GM13976 (cell line): ENCODE measurements at regions not wholly inside any gene's neighbourhood (a gene's known extent, or its start where the extent isn't known, plus 50 kb on each side); places are given as distances from the start of the nearest gene placed in this dataset.
A peak's percentile ranks its signal among the peaks of the same experiment; 100 is the strongest.

Source experiments
- DNase-seq: peaks from one replicate; pipeline ENCODE4 v3.0.0; 2012; ENCODE audit warnings: low spot score
- in situ Hi-C: fragments of 300-500 bp; cut with MboI; formaldehyde crosslinking; loops from one replicate; pipeline ENCODE4 v1.12.0; 2022; ENCODE audit warnings: low sequenced_read_pairs, mixed read lengths, inconsistent platforms; ENCODE audit not compliant: unreplicated experiment
- TF ChIP-seq, protein P1 (sequence below): IDR thresholded peaks from 2 replicates; pipeline ENCODE4 v1.5.1; 2012; ENCODE audit warnings: borderline replicate concordance, mild to moderate bottlenecking; ENCODE audit not compliant: insufficient read depth; ENCODE audit errors: extremely low read depth, missing control alignments, control extremely low read depth

GRCh38 chr5:57319628-57320027 is 145.8 kb downstream of the GPBP1 start:
- TF ChIP-seq, protein P1, sequence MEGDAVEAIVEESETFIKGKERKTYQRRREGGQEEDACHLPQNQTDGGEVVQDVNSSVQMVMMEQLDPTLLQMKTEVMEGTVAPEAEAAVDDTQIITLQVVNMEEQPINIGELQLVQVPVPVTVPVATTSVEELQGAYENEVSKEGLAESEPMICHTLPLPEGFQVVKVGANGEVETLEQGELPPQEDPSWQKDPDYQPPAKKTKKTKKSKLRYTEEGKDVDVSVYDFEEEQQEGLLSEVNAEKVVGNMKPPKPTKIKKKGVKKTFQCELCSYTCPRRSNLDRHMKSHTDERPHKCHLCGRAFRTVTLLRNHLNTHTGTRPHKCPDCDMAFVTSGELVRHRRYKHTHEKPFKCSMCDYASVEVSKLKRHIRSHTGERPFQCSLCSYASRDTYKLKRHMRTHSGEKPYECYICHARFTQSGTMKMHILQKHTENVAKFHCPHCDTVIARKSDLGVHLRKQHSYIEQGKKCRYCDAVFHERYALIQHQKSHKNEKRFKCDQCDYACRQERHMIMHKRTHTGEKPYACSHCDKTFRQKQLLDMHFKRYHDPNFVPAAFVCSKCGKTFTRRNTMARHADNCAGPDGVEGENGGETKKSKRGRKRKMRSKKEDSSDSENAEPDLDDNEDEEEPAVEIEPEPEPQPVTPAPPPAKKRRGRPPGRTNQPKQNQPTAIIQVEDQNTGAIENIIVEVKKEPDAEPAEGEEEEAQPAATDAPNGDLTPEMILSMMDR: no peak
- in situ Hi-C loops: no loop called here
- DNase-seq: no peak

GRCh38 chr5:57318251-57318650 is 144.4 kb downstream of the GPBP1 start:
- in situ Hi-C loops: no loop called here
- no peak for DNase-seq
- TF ChIP-seq, protein P1: no peak

DNA sequence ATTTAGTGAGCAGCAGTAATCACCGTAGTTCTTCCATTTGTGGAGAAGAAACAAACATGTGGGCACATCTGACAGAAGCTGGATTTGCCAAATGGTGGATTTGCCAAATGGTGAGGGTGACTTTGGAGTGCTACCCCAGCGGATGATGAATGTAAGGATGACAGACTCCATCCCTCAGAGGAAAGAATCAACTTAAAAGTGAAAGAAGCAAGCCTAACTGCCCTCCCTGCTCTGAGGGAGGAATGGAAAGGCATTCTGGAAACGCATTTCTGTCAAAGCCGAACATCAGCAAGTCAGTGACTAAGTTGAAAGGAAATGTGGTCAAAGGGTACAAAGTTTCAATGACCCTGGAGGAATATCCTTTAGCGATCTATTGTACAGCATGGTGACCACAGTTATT is 143.5 kb downstream of the GPBP1 start:
- TF ChIP-seq, protein P1: no peak
- in situ Hi-C loops: no loop called here
- no peak for DNase-seq

DNA sequence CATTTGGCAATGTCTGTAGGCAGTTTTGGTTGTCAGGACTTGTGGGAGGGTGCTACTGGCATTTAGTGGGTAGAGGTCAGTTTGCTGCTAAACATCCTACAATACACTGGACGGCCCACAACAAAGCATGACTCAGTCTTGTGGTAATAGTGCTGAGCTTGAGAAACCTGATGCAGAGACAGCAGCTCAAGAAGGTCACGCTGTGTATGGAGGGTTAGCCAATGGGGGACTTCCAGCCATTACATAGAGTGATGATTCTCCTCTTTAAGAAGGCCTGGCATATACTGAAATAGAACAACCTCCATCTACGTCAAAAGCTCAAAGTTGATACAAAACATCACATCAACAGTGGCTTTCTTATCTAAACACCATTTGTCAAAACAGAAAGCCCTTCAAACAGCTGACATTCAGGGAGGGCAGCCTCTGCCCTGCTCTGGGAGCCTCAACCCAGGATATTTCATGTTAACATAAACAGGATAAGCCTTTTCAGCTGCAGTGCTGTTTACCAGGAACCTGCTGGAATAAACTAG is 143.0 kb downstream of the GPBP1 start:
- DNase-seq: peak; percentile 25
- TF ChIP-seq, protein P1: no peak
- in situ Hi-C loops: no loop called here

DNA sequence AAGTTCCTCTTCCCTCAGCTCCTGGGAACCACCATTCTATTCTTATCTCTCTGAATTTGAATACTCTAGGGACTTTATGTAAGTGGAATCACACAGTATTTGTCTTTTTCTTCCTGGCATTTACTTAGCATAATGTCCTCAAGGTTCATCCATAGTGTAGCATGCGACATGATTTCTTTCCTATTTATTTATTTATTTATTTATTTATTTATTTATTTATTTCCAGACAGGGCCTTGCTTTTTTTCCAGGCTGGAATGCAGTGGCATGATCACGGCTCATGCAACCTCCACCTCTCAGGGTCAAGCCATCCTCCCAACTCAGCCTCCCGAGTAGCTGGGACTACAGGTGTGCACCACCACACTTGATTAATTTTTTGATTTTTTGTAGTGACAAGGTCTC is 142.1 kb downstream of the GPBP1 start:
- in situ Hi-C loops: no loop called here
- TF ChIP-seq, protein P1: no peak
- DNase-seq: no peak
